ENCODE measurements at regions not wholly inside any gene's neighbourhood (a gene's known extent, or its start where the extent isn't known, plus 50 kb on each side); places are given as distances from the start of the nearest gene placed in this dataset.

GRCh38 chr10:83806717-83807116, 332.6 kb upstream of the GHITM start:
- TF ChIP-seq ZNF274 (IDR thresholded peaks at IDR 0.05; ENCODE audit: low read depth, low read length) = no peak
- TF ChIP-seq ATF3 (IDR thresholded peaks at IDR 0.05) = no peak
- no peak for TF ChIP-seq CTCF (IDR thresholded peaks at IDR 0.05 in 2 of 3, conservative IDR thresholded peaks at IDR 0.05 in 1 of 3; ENCODE audit: borderline replicate concordance in 1 of 3, insufficient read depth in 1 of 3, low read depth in 2 of 3, low read length in 2 of 3)

Data from HCT116 (cell line).